Breast epithelium (tissue), 4 donors: ENCODE measurements at regions not wholly inside any gene's neighbourhood (a gene's known extent, or its start where the extent isn't known, plus 50 kb on each side); places are given as distances from the start of the nearest gene placed in this dataset.

ENCODE experiments used
- DNase-seq, 2 donors: peaks; one replicate each; pipeline ENCODE4 v3.0.0-alpha.2; 2019; ENCODE audit warnings: low spot score in 2 of 2
- H3K27ac ChIP-seq, 2 donors: fragments of 200-600 bp; sonication (generic) in 1 of 2; one replicate each; pipeline ENCODE4 v1.5.1; 2016 to 2019; ENCODE audit warnings: mild to moderate bottlenecking in 1 of 2
- H3K27me3 ChIP-seq, 2 donors: fragments of 200-600 bp; sonication (generic) in 1 of 2; one replicate each; pipeline versions ENCODE4 v1.5.1 to v1.6.0; 2017 to 2019; ENCODE audit warnings: control low read depth in 1 of 2, mild to moderate bottlenecking in 1 of 2
- H3K36me3 ChIP-seq: fragments of 200-600 bp; one replicate; pipeline ENCODE4 v1.5.1; 2019
- H3K4me1 ChIP-seq, 2 donors: fragments of 200-600 bp; sonication (generic); one replicate each; pipeline ENCODE4 v1.5.1; 2016 to 2019; ENCODE audit warnings: control low read depth in 1 of 2
- H3K4me3 ChIP-seq, 3 donors: fragments of 200-600 bp; sonication (generic); 1 replicate in 2 of 3; 2 replicates in 1 of 3; pipeline ENCODE4 v1.5.1; 2016 to 2019; ENCODE audit warnings: mild to moderate bottlenecking in 3 of 3, moderate library complexity in 2 of 3
- H3K9me3 ChIP-seq, 2 donors: fragments of 200-600 bp; sonication (generic) in 1 of 2; one replicate each; pipeline ENCODE4 v1.5.1; 2016 to 2019; ENCODE audit warnings: control low read depth in 1 of 2
- CTCF ChIP-seq, 3 donors: fragments of 450-650 bp; IDR thresholded peaks; one replicate each; pipeline ENCODE4 v1.5.1; 2016 to 2017; ENCODE audit warnings: antibody characterized with exemption in 3 of 3, mild to moderate bottlenecking in 3 of 3, moderate library complexity in 3 of 3
- POLR2A ChIP-seq: fragments of 450-650 bp; IDR thresholded peaks from one replicate; pipeline ENCODE4 v1.6.1; 2016; ENCODE audit warnings: antibody characterized with exemption, mild to moderate bottlenecking, moderate library complexity
- POLR2AphosphoS5 ChIP-seq, 3 donors: sonication (generic); formaldehyde crosslinking; IDR thresholded peaks; one replicate each; pipeline ENCODE4 v1.6.1; 2017; ENCODE audit warnings: antibody characterized with exemption in 3 of 3
- intact Hi-C: fragments of 100-400 bp; cut with DNase I; formaldehyde crosslinking; loops from one replicate; pipeline ENCODE4 v1.15.1; 2023; ENCODE audit warnings: low total_unique reads

DNA sequence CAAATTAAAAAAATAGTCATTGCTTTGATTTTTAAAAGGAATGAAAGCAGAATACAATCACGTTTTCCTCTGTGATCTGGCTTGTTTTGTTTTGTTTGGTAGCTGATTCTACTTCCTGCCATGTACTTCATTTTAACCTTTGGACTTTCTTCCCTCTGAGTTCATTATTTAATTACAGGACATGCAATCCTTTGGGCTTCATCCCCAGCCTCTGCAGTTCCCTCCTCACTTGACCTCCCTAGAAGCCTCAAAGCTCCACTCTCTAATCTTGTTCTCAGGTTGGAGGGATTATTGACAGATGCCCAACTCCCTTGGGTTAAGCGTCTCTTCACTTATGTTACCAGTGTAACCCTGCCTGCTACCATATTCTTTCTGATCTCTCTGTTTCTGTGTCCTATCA lies 967.9 kb upstream of the SEL1L start:
- intact Hi-C loops = no loop called here
- H3K27me3 ChIP-seq = no peaks in the 10 kb centered on the region
- TF ChIP-seq POLR2A = no peak
- TF ChIP-seq CTCF (IDR thresholded peaks at IDR 0.05) = no peak
- no peak for TF ChIP-seq POLR2AphosphoS5 (IDR thresholded peaks at IDR 0.05)
- H3K9me3 ChIP-seq = no peaks in the 10 kb centered on the region
- DNase-seq = no peak
- H3K27ac ChIP-seq = no peak overlapping the region
- no peak overlapping the region for H3K4me3 ChIP-seq
- H3K36me3 ChIP-seq = no peaks in the 10 kb centered on the region
- no peaks in the 10 kb centered on the region for H3K4me1 ChIP-seq

DNA sequence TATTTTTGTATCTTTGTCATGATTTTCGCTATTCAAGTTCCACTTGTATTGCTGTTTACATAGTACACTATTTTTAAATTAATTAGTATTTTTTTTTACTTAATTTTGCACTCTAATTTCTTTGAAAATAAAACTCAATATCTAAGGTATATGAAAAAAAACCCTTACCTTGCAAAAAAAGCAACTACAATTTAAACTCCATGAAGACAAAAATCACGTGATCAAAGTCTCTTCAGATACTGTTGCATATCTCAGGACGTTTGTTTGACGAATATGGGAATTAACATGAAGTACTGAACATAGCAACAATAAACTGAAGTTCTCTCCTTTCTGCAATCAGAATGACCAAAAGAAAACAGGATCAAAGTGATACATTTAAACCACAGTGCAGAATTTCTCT lies 968.4 kb upstream of the SEL1L start:
- no peak for TF ChIP-seq POLR2A
- no peak for TF ChIP-seq POLR2AphosphoS5 (IDR thresholded peaks at IDR 0.05)
- TF ChIP-seq CTCF (IDR thresholded peaks at IDR 0.05) = no peak
- intact Hi-C loops = no loop called here
- Histone ChIP-seq H3K27ac (no peak overlapping the region), H3K9me3 (no peaks in the 10 kb centered on the region), H3K27me3 (no peaks in the 10 kb centered on the region), H3K4me3 (no peak overlapping the region), H3K4me1 (no peaks in the 10 kb centered on the region), H3K36me3 (no peaks in the 10 kb centered on the region)
- DNase-seq = no peak

DNA sequence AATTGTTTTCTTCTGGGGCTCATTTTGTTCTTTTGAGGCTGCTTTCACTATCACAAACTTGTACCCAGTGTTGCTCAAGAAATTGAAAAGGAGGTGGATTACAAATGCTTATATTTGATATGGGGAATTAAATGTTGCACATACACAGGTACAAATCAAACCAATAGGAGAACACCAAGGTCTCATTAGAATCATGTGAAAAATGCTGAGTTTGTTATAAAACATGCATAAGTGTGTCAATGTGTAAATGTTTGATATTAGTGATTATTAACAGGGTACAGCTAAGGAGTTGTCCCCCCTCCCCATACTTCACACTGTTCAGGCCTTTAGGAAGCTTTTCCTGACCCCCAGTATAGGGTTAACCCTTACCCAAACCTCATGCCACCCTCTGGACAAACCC lies 971.2 kb upstream of the SEL1L start:
- Histone ChIP-seq H3K27ac (no peak overlapping the region), H3K36me3 (no peaks in the 10 kb centered on the region), H3K27me3 (no peaks in the 10 kb centered on the region), H3K4me3 (no peak overlapping the region), H3K9me3 (no peaks in the 10 kb centered on the region), H3K4me1 (no peaks in the 10 kb centered on the region)
- DNase-seq = no peak
- TF ChIP-seq POLR2A (no peak), CTCF (IDR thresholded peaks at IDR 0.05) (no peak), POLR2AphosphoS5 (IDR thresholded peaks at IDR 0.05) (no peak)
- intact Hi-C loops = no loop called here

GRCh38 chr14:82510007-82510406 lies 976.4 kb upstream of the SEL1L start:
- Histone ChIP-seq H3K9me3 (no peaks in the 10 kb centered on the region), H3K4me3 (no peak overlapping the region), H3K27me3 (no peaks in the 10 kb centered on the region), H3K27ac (no peak overlapping the region), H3K4me1 (no peaks in the 10 kb centered on the region), H3K36me3 (no peaks in the 10 kb centered on the region)
- DNase-seq = no peak
- intact Hi-C loops = no loop called here
- no peak for TF ChIP-seq POLR2A

GRCh38 chr14:82511399-82511798 lies 977.7 kb upstream of the SEL1L start:
- intact Hi-C loops = no loop called here
- Histone ChIP-seq H3K36me3 (no peaks in the 10 kb centered on the region), H3K4me3 (no peak overlapping the region), H3K27me3 (no peaks in the 10 kb centered on the region), H3K27ac (no peak overlapping the region), H3K4me1 (no peaks in the 10 kb centered on the region), H3K9me3 (no peaks in the 10 kb centered on the region)
- DNase-seq = no peak
- TF ChIP-seq POLR2AphosphoS5 (IDR thresholded peaks at IDR 0.05) = no peak
- no peak for TF ChIP-seq POLR2A
- TF ChIP-seq CTCF (IDR thresholded peaks at IDR 0.05) = no peak

DNA sequence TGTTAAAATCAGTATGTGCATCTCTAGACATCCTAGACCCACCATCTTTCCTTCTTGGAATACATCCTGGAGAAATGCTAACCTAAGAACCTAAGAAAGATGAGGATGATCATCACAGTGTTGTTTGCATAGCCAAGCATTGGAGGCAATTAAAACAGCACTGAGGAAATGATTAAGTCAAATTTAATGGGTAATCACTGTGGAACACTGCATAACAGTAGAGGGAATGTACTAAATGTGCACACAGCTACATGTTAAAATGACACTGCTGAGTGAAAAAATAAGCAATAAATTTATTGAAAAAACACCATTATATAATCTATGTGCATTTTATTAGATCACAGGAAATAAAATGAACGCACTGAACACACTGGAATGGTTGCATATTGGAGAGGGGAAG lies 987.1 kb upstream of the SEL1L start:
- H3K36me3 ChIP-seq = no peaks in the 10 kb centered on the region
- TF ChIP-seq POLR2A (no peak), POLR2AphosphoS5 (IDR thresholded peaks at IDR 0.05) (no peak), CTCF (IDR thresholded peaks at IDR 0.05) (no peak)
- H3K4me1 ChIP-seq = no peaks in the 10 kb centered on the region
- H3K27ac ChIP-seq = no peak overlapping the region
- H3K9me3 ChIP-seq = peaks cover 4 to 9% of the 10 kb centered on the region in 2 donors
- H3K27me3 ChIP-seq = no peaks in the 10 kb centered on the region
- H3K4me3 ChIP-seq = no peak overlapping the region
- no peak for DNase-seq
- intact Hi-C loops = no loop called here
